GM19467 (cell line): ENCODE measurements at regions not wholly inside any gene's neighbourhood (a gene's known extent, or its start where the extent isn't known, plus 50 kb on each side); places are given as distances from the start of the nearest gene placed in this dataset.
"Not testable (repeated sequence)": the region's sequence is repeated elsewhere in the genome, so short reads cannot be mapped to it uniquely, and the experiment has no call there.

Experiments used
- ATAC-seq: cut with Tn5 transposase; IDR thresholded peaks from one replicate; pipeline ENCODE4 v1.9.1; 2021; ENCODE audit warnings: mild to moderate bottlenecking, moderate library complexity; ENCODE audit not compliant: unreplicated experiment

- no peak for ATAC-seq
Observed at GRCh38 chr3:66836363-66837152, 161.5 kb upstream of the KBTBD8 start.

- no peak for ATAC-seq
Observed at GRCh38 chr3:66838704-66839103, 159.4 kb upstream of the KBTBD8 start.

GRCh38 chr3:66839508-66839907, 158.6 kb upstream of the KBTBD8 start:
- no peak for ATAC-seq

GRCh38 chr3:66842761-66843464, 155.2 kb upstream of the KBTBD8 start:
- ATAC-seq: not testable (repeated sequence)

GRCh38 chr3:66851894-66852613, 146.1 kb upstream of the KBTBD8 start:
- ATAC-seq: no peak

GRCh38 chr3:66854601-66855151, 143.4 kb upstream of the KBTBD8 start:
- no peak for ATAC-seq

- ATAC-seq: peak; percentile 98
Observed at GRCh38 chr3:66856533-66856932, 141.6 kb upstream of the KBTBD8 start.

GRCh38 chr3:66858656-66859381, 139.3 kb upstream of the KBTBD8 start:
- no peak for ATAC-seq

- ATAC-seq: no peak
Observed at GRCh38 chr3:66860771-66861170, 137.3 kb upstream of the KBTBD8 start.

- no peak for ATAC-seq
Observed at GRCh38 chr3:66863205-66864111, 134.6 kb upstream of the KBTBD8 start.

GRCh38 chr3:66884659-66885058, 113.4 kb upstream of the KBTBD8 start:
- no peak for ATAC-seq

- no peak for ATAC-seq
Observed at GRCh38 chr3:66885326-66886000, 112.6 kb upstream of the KBTBD8 start.

- no peak for ATAC-seq
Observed at GRCh38 chr3:66889750-66890494, 108.2 kb upstream of the KBTBD8 start.

GRCh38 chr3:66898155-66898554, 100.0 kb upstream of the KBTBD8 start:
- ATAC-seq: no peak

- ATAC-seq: no peak
Observed at GRCh38 chr3:66904336-66904735, 93.8 kb upstream of the KBTBD8 start.

- no peak for ATAC-seq
Observed at GRCh38 chr3:66904831-66905493, 93.1 kb upstream of the KBTBD8 start.

GRCh38 chr3:66907136-66907535, 91.0 kb upstream of the KBTBD8 start:
- ATAC-seq: no peak
